BJ (cell line): ENCODE measurements at regions not wholly inside any gene's neighbourhood (a gene's known extent, or its start where the extent isn't known, plus 50 kb on each side); places are given as distances from the start of the nearest gene placed in this dataset.

ENCODE experiments used
- CTCF ChIA-PET: fragments of 350-600 bp; formaldehyde crosslinking; extraction: SDS; loops from one replicate; lab custom pipeline; 2021; ENCODE audit warnings: antibody characterized with exemption, inconsistent platforms; lab: Yijun Ruan, JAX
- POLR2A ChIA-PET: fragments of 300-600 bp; sonication (Branson Sonifier 250); formaldehyde crosslinking; extraction: SDS; loops from one replicate; lab custom pipeline; 2021; ENCODE audit warnings: antibody characterized with exemption; lab: Charles Lee
- DNase-seq: peaks from one replicate; pipeline ENCODE4 v3.0.0-alpha.2; 2011; ENCODE audit warnings: low read depth
- H3K27me3 ChIP-seq: 2 replicates; pipeline ENCODE4 v1.6.0; 2011; ENCODE audit warnings: low read length; ENCODE audit not compliant: control insufficient read depth, insufficient read depth
- H3K36me3 ChIP-seq: 2 replicates; pipeline ENCODE4 v1.5.1; 2011; ENCODE audit warnings: low read length; ENCODE audit not compliant: control insufficient read depth, insufficient read depth
- H3K4me3 ChIP-seq: 2 replicates; pipeline ENCODE4 v1.5.1; 2011; ENCODE audit warnings: low read depth, mild to moderate bottlenecking, control low read depth, low read length
- TF ChIP-seq, protein P1 (sequence below): IDR thresholded peaks from 2 replicates; pipeline ENCODE4 v1.5.1; 2011; ENCODE audit warnings: low read depth, mild to moderate bottlenecking, control low read depth, inconsistent platforms, low read length, moderate library complexity; ENCODE audit not compliant: insufficient read depth

DNA sequence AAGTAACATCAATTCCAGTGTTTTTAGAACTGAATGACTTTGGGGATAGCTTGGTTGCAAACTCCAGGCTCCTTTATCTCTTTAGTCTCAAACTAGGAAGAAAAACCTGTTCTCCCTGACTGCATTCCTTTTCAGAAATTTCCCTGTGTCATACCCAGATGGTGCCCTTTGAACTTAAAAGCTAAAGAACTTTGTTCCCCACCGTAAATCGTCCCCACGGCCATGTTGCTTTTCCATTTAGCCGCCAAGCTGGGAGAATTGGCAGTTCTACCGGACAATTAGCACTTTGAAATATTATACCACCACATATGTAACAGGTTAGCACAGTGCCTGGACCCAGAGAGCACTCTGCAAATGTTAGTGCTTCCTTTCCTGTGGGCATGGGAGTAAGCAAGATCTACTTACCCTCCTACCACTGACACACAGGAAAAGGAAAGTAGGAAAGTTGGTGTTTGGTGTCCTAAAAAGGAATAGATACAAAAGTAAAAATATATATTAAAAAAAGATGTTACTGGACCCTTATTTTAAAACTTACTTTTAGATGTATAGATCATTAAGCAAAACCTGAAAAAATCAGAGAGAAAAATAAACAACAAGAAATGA is 191.9 kb upstream of the MIR17HG start:
- POLR2A ChIA-PET, result no interaction called here
- CTCF ChIA-PET, result interaction anchor here (3.8 kb wide), 1 partner anchor 21 kb away, joined by 12 read pairs; no protein-coding TSS in a partner anchor
- TF ChIP-seq, protein P1, sequence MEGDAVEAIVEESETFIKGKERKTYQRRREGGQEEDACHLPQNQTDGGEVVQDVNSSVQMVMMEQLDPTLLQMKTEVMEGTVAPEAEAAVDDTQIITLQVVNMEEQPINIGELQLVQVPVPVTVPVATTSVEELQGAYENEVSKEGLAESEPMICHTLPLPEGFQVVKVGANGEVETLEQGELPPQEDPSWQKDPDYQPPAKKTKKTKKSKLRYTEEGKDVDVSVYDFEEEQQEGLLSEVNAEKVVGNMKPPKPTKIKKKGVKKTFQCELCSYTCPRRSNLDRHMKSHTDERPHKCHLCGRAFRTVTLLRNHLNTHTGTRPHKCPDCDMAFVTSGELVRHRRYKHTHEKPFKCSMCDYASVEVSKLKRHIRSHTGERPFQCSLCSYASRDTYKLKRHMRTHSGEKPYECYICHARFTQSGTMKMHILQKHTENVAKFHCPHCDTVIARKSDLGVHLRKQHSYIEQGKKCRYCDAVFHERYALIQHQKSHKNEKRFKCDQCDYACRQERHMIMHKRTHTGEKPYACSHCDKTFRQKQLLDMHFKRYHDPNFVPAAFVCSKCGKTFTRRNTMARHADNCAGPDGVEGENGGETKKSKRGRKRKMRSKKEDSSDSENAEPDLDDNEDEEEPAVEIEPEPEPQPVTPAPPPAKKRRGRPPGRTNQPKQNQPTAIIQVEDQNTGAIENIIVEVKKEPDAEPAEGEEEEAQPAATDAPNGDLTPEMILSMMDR, result no peak
- Histone ChIP-seq H3K4me3 (no peak overlapping the region), H3K36me3 (no peaks in the 10 kb centered on the region), H3K27me3 (no peaks in the 10 kb centered on the region)
- no peak for DNase-seq

DNA sequence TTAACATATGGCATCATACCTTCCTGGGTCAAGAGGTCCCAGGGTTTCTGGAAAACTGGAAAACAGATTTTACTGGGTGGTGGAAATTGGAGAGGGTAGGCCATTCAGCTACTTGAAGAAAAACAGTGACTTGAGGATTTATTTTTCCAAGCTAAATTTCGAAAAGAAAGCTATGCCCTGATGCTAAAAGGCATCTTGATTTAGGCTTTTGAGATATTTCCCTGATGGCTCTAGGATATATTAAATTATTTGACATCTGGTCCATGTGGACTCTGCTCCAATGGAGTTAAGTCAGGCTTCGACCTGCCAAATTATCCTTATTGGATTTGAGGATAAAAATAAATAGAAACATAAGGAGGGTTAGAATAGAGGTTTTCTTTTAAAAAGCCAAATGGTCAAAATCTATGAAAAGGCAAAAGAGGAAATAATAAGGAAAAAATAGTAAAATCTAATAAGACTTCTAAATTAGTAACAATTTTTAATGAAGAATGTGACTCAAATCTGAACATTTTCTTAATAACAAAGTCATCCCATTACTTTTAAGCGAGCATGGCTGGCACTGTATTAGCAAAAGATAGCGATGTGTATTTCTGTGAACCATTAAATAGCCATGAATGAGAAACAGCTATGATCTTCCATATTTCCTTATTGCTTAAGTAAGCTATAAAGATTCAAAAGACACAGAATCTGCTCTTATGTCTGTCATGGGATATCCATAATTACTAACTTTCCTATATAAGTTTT is 190.0 kb upstream of the MIR17HG start:
- CTCF ChIA-PET, result interaction anchor here (3.8 kb wide), 1 partner anchor 22 kb away, joined by 12 read pairs; no protein-coding TSS in a partner anchor
- no peak for DNase-seq
- POLR2A ChIA-PET, result no interaction called here

DNA sequence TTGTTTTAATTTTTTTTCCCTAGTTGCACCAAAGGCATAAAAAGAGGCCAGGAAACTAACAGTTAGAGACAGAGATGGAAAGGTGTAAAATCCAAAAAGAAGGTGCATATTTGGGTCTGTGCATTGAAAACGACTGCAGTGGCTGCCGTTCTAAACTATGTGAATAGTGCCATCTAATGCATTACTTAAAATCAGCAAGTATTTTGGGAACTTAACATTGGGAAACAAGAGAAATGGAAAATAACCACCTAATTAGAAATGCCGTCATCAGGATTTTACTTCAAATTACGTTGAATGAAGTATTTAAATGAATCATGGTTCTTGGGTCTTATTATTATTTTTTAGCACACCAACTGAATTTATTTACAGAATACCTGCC is 189.5 kb upstream of the MIR17HG start:
- no peak for DNase-seq
- no peak overlapping the region for H3K4me3 ChIP-seq
- no peaks in the 10 kb centered on the region for H3K27me3 ChIP-seq
- ChIA-PET POLR2A (no interaction called here), CTCF (interaction anchor here (3.8 kb wide), 1 partner anchor 23 kb away, joined by 12 read pairs; no protein-coding TSS in a partner anchor)
- H3K36me3 ChIP-seq, result no peaks in the 10 kb centered on the region
- TF ChIP-seq, protein P1, result no peak

More for the DNA sequence above, 190.0 kb upstream of the MIR17HG start:
- Histone ChIP-seq H3K27me3 (no peaks in the 10 kb centered on the region), H3K36me3 (no peaks in the 10 kb centered on the region), H3K4me3 (no peak overlapping the region)
- TF ChIP-seq, protein P1, result no peak

DNA sequence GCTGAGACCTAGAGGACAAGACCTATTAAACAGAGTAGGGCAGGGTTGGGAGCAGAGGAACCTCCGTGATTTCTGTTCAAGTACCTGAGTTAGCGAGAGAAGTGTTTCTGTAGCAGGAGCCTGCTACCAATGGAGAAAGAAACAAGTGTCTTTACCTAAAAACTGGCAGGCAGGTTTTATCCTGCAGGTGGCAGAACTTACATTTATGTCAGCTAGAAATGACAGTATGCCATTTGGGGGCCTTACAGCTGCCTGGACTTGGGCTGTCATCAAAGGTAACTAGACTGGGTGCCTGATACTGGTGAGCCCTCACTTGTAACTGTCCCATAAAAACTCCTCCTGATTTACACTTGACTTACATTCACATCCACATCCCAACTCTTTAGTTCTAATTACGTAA is 185.3 kb upstream of the MIR17HG start:
- no peak for DNase-seq

DNA sequence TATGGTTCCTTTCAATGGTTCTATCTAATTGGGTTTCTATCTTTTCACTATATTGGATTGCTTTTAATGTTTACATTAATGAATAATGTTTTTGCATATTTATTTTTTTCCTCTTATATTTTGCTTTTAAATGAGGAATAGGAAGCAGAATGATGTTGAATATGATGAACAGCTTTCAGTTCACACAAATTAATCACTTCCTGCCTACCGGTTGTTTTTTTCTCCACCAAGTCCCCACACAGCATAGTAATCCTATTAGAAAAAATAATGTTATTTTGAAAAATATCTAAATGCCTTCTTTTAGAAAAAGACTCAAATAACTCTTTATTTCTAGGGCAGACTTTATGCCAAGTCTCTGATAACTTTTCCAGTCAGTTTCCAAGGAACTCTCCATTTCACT is 184.9 kb upstream of the MIR17HG start:
- TF ChIP-seq, protein P1, result no peak
- ChIA-PET CTCF (no interaction called here), POLR2A (no interaction called here)
- no peak for DNase-seq
- Histone ChIP-seq H3K4me3 (no peak overlapping the region), H3K27me3 (no peaks in the 10 kb centered on the region), H3K36me3 (no peaks in the 10 kb centered on the region)

More for the DNA sequence above, 185.3 kb upstream of the MIR17HG start:
- no peak overlapping the region for H3K4me3 ChIP-seq
- ChIA-PET POLR2A (no interaction called here), CTCF (no interaction called here)
- TF ChIP-seq, protein P1, result no peak
- H3K27me3 ChIP-seq, result no peaks in the 10 kb centered on the region
- H3K36me3 ChIP-seq, result no peaks in the 10 kb centered on the region
